ENCODE measurements at regions not wholly inside any gene's neighbourhood (a gene's known extent, or its start where the extent isn't known, plus 50 kb on each side); places are given as distances from the start of the nearest gene placed in this dataset.
A peak's percentile ranks its signal among the peaks of the same experiment; 100 is the strongest.
"Not testable (repeated sequence)": the region's sequence is repeated elsewhere in the genome, so short reads cannot be mapped to it uniquely, and the experiment has no call there.

DNA sequence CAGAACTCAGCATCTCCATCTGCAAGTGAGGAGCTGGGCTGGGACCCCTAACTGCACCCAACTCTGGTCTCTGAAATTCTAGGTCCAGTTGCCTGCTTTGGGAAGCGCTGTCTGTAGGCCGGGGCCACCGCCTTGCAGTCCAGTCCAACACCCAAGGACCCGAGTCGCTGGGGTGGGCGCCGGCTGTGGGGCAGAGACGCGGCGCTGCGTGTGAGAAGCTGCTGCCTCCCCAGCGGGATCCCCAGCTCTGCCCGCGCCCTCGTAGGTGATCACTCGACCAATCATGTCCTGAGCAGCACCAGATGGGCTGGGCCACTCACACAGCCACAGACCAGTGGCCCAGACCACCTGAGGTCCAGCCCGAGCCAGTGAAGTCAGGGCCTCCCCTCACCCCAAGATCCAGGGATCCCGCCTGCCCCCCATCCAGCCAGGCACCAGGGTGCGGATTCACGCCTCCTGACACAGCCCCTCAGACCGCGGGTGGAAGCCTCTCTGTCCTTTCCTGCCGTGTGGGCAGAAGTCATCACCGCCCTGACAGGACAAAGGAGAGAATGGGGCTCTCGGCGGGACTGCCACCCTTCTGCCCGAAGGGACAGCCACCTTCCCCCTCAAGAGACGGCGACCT lies 67.4 kb upstream of the ADGRA1 start:
- no peak for DNase-seq (ENCODE audit: low spot score)

DNA sequence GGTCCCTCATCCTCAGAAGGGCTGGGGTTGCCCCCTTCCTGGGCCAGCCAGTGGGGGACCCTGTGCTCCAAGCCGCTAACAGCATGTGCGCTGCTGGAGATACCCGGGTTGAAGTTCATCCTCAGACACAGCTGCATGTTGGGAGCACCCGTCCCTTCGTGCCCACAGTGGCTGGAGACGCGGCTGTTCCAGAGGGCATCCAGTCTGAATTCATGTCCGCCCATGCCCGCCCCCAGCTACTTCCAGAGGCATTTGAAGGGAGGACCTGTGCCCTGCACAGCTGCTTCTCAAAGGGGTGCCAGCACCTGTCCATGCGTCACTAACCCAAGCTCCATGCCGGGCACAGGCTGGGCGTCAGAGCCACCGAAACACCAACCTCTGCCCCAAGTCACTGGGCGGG lies 68.1 kb upstream of the ADGRA1 start:
- DNase-seq (ENCODE audit: low spot score), result no peak

DNA sequence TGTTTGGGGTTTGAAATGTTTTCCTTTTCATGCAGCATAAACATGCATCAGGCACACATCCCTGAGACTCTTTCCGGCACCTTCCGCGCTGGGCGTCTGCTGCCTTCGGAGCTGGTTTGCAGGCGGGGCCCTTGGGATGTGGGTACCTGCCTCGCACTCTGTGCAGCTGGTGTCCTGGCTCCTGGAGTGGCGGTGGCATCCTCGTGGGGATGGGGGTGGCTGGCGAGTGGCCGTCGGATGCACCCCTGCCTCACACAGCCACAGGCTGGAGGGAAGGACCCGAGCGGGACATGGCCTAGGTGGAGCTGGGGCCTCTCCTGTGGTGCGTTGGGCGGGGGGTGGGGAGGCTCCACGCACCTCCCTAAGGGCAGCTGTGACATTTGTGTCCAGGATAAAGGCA lies 68.5 kb upstream of the ADGRA1 start:
- no peak for DNase-seq (ENCODE audit: low spot score)

DNA sequence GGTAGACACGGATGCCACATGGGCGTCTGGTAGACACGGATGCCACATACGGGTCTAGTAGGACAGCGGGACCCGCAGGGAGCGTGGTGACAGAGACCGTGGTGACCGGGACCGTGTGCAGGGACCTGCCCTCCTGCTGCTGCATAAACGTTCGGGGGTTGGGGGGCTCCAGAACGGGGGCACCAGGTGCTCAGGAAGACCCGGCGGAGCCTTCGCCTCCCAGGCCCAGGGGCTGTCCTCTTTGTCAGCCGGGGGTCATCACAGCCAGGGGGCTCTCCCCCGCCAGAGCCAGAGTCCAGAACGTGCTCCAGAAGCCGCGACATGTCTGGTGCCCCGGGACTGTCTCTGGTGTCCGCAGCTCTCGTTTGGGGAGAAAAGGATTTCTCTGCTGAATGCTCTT lies 69.2 kb upstream of the ADGRA1 start:
- no peak for DNase-seq (ENCODE audit: low spot score)

DNA sequence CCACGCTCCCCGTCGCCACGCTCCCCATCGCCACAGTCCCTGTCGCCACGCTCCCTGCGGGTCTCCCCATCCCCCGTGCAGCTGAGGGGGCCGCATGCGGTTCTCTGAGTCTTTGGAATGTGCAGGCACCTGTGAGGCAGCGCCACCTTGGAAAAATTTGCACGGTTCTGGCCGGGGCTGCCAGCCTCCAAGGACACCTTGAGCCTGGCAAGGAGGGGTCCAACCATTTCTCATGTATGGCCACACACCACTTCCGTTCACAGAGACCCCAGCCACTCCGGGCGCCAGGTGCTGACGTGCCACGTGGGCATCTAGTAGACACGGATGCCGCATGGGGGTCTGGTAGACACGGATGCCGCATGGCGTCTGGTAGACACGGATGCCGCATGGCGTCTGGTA lies 70.5 kb upstream of the ADGRA1 start:
- DNase-seq (ENCODE audit: low spot score), result no peak

DNA sequence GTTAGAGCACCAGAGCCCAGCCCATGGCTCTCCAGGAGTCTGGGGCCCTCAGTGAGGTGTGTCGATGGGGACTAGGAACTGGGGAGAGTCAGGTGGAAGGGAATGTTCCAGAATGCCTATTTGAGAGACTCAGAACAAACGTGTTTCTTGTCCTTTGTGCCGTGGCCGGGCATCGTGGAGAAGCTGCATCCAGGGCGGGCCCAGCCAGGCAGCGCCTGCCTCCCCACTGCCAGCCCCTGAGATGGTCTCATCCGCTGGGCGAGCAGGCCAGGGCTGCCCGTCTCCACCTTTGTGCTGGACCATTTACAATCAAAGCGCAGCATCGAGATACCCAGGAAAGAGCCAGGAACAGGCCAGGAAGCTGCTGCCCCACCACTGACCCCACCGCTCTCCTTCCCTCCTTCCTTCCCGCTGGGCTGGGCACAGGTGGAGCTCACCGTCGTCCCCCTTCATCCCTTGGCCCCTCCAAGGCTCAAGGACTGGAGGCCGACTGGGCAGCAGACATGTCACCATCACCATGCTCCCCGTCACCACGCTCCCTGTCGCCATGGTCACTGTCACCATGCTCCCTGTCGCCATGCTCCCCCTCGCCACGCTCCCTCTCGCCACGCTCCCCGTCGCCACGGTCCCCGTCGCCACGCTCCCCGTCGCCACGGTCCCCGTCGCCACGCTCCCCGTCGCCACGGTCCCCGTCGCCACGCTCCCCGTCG lies 71.1 kb upstream of the ADGRA1 start:
- no peak for DNase-seq (ENCODE audit: low spot score)

DNA sequence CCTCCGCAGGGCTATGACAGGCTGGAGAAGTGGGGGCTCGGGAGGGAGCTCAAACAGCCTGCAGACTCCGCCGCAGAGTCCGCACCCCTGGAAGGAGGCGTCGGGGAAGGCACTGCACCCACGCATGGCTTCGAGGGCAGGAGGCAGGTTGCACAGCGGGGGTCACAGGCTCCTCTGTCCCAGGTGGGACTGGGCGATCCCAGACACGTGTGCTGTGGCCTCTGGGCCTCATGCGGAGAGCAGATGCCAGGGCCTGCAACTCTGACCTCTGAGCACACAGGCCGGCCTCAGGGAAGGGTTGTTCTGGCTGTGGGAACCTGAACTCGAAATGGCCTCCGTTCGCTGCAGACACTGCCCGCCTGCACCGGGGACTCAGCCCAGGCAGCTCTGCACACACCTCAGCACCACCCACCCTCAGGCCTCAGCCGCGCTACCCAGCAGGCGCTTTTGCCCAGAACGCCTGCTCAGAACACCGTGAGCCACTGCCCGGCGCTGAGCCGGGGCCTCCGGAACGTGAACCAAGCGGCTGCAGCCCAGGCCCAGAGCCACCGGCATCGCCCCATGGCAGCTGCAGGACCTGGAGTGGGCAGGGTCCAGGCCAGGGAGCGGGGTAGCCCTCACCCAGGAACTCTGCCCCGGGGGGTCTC lies 71.8 kb upstream of the ADGRA1 start:
- DNase-seq (ENCODE audit: low spot score), result no peak

DNA sequence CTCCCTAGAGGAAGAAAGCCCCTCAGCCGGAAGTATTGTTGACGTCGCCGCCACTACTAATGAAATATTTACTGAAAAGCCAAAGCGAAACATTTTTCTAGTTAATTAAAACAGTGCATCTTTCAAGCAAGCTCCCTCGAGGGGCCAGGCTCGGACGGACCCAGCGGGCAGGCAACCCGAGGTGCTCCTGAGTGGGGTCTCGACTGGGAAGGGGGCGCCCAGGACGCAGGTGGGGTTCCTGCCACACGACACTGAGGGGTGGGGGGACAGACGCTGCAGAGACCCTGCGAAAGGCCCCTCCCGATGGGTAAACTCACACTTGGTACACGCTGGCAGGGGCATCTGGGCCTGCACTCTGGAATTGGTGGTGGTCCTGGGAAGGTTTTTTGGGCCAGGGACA lies 72.4 kb upstream of the ADGRA1 start:
- DNase-seq (ENCODE audit: low spot score), result no peak

DNA sequence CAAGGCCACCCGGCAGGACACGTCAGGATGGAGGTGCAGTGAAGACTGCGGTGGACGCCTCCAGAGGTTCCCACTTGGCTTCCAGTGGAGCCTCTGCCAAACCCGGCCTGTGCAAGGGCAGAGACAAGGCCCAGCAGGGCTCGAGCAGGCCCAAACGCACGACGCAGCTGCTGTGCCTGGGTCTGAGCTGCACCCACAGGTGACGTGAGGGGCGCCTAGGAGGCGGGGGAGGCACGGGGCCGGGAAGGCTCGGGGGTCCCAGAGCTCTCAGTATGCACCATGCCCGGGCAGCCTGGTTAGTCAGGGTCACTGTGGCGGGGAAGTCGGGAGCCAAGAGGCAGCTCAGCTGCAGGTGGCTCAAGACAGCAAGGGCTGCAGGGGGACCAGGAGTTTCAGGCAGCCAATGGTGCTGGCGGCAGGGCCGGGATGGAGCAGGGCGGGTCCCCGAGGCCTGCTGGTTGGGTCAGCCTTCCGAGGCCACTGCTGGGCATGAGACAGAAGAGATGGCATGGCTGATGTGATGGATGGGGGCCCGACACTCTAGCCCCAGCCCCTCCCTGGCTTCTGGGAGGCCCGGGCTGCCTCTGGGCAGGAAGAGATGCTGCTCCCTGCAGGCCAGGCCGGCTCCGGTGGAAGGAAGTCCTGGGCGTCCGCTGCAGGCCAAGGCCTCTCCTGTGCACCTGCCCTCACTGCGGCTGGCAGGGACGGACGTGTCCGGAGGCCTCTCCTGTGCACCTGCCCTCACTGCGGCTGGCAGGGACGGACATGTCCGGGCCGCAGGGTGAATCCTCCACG lies 72.2 kb upstream of the CFAP46 start:
- DNase-seq (ENCODE audit: low spot score), result no peak

DNA sequence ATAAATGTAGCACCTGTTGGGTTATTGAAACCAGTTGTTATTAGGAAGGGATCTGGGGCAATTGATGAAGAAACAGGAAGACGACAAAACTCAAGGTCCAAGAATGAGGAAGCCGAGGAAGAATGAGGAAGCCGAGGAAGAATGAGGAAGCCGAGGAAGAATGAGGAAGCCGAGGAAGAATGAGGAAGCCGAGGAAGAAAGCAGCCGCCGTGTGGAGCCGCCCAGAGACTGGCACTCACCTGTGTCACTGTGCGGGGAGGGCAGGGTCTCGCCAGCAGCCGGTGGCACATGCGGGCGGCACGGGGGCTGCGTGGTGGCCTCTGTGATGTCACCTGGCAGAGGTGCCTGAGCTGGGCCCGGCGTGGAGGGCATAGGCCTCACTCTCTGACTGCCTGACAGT lies 71.1 kb upstream of the CFAP46 start:
- DNase-seq (ENCODE audit: low spot score), result peak; percentile 53

DNA sequence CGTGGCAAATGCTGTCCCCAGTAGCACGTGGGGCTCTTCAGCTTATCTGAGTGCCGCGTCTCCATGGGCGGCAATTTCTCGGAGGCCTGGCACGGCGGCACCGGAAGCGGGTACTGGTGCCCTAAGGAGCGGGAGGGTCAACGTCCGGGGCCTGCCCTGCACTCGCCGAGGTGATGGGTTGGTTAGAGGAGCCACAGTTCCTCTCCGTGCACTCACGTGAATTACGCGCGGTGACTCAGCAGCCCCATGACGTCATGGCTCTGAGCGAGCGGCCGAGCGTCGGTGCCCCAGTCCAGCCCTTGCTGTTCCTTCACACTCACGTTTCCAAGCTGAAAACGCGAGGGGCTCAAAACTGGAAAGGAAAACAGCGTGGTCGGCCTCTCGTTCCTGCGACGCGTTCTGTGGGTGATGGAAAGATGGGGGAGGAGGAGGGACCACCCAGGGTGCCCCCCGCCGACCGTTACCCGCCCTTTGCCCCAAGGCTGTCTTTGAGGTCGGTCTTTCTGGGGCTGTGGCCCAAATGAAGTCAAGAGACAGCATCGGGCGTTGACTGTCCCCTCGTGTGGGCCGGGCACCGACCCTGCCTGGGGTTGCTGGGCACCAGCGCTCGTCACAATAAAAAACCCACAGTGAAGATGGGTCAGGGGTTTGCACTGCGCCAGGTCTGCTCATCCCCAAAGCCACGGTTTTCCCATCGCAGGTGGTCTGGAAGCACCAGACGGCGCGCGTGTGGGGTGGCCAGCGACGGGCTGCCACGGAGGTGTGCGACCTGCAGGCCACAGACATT lies 70.4 kb upstream of the CFAP46 start:
- DNase-seq (ENCODE audit: low spot score), result no peak

DNA sequence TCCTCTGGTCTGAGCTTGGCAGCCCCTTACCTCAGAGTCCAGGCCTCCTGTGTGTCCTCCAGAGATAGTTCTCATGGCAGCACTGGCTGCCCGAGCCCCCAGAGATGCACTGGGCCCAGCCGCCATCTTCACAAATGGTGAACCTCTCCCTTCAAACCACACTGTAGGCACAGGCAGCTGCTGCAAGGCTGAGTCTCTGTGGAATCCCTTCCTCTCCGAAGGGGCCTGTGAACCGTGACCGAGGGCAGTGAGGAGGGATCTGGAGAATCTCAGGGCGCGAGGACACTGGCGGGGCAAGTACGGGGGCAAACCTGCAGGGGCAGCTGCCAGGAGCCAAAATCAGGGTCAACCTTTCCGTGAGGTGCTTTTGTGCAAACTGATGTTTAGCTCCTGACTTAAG lies 69.5 kb upstream of the CFAP46 start:
- no peak for DNase-seq (ENCODE audit: low spot score)

DNA sequence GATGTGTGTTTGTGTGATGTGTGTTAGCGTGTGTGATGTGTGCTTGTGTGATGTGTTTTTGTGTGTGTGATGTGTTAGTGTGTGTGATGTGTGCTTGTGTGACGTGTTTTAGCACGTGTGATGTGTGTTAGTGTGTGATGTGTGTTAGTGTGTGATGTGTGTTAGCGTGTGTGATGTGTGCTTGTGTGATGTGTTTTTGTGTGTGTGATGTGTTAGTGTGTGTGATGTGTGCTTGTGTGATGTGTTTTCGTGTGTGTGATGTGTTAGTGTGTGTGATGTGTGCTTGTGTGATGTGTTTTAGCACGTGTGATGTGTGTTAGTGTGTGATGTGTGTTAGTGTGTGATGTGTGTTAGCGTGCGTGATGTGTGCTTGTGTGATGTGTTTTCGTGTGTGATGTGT lies 69.0 kb upstream of the CFAP46 start:
- not testable (repeated sequence) for DNase-seq (ENCODE audit: low spot score)

DNA sequence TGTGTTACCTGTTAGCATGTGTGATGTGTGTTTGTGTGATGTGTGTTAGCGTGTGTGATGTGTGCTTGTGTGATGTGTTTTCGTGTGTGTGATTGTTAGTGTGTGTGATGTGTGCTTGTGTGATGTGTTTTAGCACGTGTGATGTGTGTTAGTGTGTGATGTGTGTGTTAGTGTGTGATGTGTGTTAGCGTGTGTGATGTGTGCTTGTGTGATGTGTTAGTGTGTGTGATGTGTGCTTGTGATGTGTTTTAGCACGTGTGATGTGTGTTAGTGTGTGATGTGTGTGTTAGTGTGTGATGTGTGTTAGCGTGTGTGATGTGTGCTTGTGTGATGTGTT lies 68.4 kb upstream of the CFAP46 start:
- DNase-seq (ENCODE audit: low spot score), result not testable (repeated sequence)

DNA sequence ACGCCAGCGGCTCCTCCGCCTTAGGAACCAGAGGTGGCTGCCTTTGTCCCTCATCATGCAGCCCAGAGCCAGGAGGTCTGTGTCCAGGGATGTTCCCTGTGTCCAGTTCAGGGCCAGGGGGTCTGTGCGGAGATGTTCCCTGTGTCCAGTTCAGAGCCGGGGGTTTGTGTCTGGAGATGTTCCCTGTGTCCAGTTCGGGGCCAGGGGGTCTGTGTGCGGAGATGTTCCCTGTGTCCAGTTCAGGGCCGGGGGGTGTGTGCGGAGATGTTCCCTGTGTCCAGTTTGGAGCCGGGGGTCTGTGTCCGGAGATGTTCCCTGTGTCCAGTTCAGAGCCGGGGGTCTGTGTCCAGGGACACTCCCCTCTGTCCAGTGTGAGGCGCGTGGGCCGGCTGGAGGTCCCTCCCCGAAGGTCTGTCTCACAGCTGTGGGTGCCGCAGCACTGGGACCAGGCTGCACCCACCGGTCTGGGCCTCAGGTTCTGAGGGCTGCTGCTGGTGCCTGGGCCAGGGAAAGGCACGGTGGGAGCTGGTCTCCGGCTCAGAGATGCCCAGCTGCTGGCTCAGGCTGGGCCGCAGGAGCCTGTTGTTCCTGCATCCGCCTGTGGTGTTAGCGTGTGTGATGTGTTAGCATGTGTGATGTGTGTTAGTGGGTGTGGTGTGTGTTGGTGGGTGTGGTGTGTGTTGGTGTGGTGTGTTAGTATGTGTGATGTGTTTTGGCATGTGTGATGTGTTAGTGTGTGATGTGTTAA lies 67.9 kb upstream of the CFAP46 start:
- no peak for DNase-seq (ENCODE audit: low spot score)

DNA sequence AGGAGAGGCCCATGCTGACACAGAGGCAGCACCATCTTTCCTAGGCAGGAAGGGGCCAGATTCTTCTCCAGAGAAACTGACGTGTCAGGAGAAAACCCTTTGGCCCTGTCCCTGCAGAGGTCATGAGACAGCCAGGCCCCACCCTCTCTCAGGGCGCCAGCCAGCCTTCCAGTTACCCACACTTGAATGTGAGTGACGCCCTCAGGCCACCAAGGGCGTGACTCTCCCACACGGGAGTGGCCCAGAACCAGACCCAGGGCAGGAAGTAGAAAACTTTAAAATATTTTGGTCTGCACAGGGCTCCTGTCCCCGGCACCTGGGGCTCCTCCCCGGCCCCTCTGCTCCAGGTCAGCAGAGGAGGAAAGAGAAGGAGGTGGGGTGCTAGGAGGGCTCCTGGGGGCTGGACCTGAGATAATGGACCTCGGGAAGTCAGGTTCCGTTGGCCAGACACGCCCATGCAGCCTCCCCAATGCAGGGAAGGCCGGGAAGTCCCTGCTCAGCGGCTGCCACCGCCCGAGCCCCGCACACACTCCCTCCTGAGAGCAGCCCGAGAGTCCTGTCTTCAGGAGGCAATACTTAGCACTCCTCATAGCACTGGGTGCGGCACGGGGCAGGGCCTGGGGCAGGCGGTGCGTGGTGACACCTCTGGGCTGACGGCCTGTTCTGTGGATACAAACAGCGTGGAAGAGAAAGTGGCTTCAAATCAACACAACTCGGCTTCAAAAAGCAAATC lies 67.0 kb upstream of the CFAP46 start:
- peak; percentile 33 for DNase-seq (ENCODE audit: low spot score)

DNA sequence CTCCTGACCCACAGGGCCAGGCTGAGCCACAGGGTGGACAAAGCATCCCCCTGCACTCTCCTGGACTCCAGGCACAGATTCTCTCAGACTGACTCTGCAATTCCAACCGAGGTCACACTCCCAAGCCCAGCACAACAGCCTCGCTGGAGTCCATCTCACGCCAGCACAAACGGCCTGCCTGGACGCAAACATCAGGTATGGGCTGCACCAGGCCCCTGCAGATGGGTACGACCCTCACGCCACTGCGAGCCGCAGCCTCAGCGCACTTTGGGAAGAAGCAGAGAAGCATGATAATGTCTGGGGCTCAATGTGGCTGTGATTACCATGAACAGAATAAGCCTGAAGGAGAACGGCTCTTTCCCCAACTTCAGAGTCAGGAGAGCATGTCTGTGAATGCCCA lies 66.4 kb upstream of the CFAP46 start:
- DNase-seq (ENCODE audit: low spot score), result no peak

DNA sequence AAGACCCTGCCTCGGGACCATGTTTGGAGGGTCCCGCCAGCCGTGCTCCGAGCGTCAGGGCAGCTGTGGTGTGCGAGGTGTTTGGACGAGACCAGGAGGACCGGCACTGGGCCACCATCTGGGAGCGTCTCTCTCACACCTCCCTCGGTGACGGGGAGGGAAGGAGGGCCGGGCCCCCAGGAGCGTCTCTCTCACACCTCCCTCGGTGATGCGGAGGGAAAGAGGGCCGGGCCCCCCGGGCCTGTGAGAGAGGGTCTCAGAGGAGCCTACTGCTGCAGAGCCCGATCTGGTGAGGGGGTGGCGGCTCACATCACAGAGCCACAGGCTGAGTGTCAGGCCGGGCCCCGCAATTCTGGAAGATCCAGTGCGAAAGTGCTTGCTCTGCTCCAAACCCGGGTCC lies 65.8 kb upstream of the CFAP46 start:
- no peak for DNase-seq (ENCODE audit: low spot score)

DNA sequence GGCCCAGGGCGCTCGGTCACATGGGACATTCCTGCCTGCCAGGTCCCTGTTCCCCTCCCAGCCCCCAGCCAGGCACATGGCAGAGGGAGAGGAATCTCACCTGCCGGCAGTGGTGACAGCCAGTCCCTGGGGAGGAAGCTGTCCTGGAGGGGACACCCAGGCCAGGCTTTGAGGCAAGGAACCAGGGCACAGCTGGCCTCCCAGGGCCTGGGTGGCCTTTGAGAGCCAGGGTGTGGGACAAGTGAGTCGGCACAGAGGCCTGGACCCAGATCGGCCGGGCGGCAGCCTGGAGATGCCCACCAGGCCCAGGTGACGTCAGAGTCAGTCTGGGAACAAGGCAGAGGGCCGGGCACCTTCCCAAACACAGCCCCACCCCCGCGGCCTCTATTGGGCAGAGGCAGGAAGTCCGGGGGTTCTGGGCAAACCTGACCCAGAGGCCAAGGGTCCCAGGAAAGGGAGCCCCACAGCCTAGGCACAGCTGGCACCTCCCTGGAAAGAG lies 65.0 kb upstream of the CFAP46 start:
- no peak for DNase-seq (ENCODE audit: low spot score)

DNA sequence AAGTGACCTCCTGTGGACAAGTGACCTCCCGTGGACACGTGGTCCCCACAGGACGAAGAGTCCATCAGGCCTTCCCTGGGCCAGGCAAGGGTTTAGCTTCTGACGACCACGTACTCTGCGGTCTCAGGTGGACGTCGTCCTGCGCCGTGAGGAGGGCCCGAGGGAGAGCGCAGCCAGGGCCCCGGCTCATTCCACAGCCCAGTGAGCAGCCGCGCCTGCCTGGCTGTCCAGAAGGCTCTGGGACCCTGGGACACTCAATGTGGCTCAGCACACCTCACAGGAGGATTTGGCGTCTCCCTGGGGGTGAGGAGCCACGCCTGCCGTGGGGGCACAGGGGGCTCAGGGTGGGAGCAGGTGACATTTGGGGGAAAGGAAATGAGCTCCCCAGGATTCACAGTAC lies 64.4 kb upstream of the CFAP46 start:
- DNase-seq (ENCODE audit: low spot score), result no peak

Data from HT-29 (cell line).